Psoas muscle (tissue), 7 donors: ENCODE measurements at regions not wholly inside any gene's neighbourhood (a gene's known extent, or its start where the extent isn't known, plus 50 kb on each side); places are given as distances from the start of the nearest gene placed in this dataset.

ENCODE experiments used
- ATAC-seq, 4 donors: fragments of 200-7000 bp; cut with Tn5 transposase; one replicate each; pipeline ENCODE4 v1.9.1; 2020; ENCODE audit warnings: moderate library complexity in 3 of 4, mild to moderate bottlenecking in 2 of 4
- DNase-seq, 2 donors: peaks; one replicate each; pipeline ENCODE4 v3.0.0-alpha.2; 2020
- H3K27ac ChIP-seq: fragments of 200-600 bp; one replicate; pipeline ENCODE4 v1.8.0; 2022
- H3K27me3 ChIP-seq, 3 donors: fragments of 200-600 bp in 1 of 3; one replicate each; pipeline versions ENCODE4 v1.6.1 to v1.8.0; 2013 to 2022; ENCODE audit warnings: low read length in 2 of 3, mild to moderate bottlenecking in 2 of 3, moderate library complexity in 1 of 3; ENCODE audit not compliant: insufficient read depth in 3 of 3
- H3K36me3 ChIP-seq, 2 donors: fragments of 200-600 bp in 1 of 2; one replicate each; pipeline versions ENCODE4 v1.6.1 to v1.8.0; 2013 to 2022; ENCODE audit warnings: low read depth in 1 of 2, mild to moderate bottlenecking in 1 of 2, moderate library complexity in 1 of 2; ENCODE audit not compliant: insufficient read depth in 1 of 2
- H3K4me1 ChIP-seq: fragments of 200-600 bp; one replicate; pipeline ENCODE4 v1.8.0; 2022
- H3K4me3 ChIP-seq: fragments of 200-600 bp; one replicate; pipeline ENCODE4 v1.8.0; 2022; ENCODE audit warnings: mild to moderate bottlenecking
- H3K9me3 ChIP-seq: fragments of 200-600 bp; one replicate; pipeline ENCODE4 v1.8.0; 2022
- WGBS, 3 donors: extraction: QIAGEN DNeasy Blood & Tissue Kit; methylation state at CpG; one replicate each; pipeline versions ENCODE4 v1.1.6 to v1.1.7; 2013; 5-methylcytosine and 5-hydroxymethylcytosine counted together
- intact Hi-C, 2 donors: fragments of 100-400 bp; cut with DNase I; formaldehyde crosslinking; loops; one replicate each; pipeline versions ENCODE4 v1.11.0 to v1.14.2; 2022
- TF ChIP-seq, protein P1 (sequence below): fragments of 200-600 bp; IDR thresholded peaks from one replicate; pipeline ENCODE4 v1.8.0; 2022; ENCODE audit warnings: antibody characterized with exemption
- donor health status: healthy with polysubstance abuse.
- donor health status: DM: no; HTN: no; CAD: no; lungs with moderate emphysema.
- donor health status: Bipolar disorder and iron deficiency.
- donor health status: healthy.
- donor health status: DM: yes; HTN: yes; CAD: no.
- donor health status: DM: no; HTN: no; CAD: no.
- donor health status: DM: yes; HTN: yes; CAD: no.

DNA sequence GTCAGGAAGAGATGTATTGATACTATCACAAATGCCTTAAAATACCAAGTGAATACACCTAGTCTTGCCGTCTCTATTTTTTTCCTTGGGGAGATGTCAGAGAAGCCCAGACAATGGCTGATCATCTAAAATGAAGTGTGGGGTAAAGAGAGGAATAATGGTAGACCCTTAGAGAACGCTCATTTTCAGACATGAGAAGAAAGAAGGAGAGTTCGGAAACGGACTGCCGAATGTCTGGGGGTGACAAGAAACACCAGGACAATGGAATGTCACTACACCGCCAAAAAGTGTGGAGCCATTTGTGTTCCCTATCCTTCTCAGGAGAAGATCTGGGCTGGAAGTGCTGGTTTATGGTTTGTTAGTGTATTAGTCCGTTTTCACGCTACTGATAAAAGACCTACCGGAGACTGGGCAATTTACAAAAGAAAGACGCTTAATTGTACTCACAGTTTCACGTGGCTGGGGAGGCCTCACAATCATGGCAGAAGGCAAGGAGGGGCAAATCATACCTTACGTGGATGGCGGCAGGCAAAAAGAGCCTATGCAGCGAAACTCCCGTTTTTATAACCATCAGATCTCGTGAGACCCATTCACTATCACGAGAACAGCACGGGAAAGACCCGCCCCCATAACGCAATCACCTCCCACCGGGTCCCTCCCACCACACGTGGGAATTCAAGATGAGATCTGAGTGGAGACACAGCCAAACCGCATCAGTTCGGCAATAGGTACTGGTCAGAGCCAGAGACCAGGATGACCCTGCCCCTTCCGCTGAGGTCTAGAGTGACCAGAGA, 743.7 kb downstream of the GALR1 start:
- no peak for ATAC-seq
- H3K36me3 ChIP-seq: no peaks in the 10 kb centered on the region
- intact Hi-C loops: no loop called here
- no peak overlapping the region for H3K4me3 ChIP-seq
- 89 to 92% (median 90%) methylated on average over 24 to 25 of the region's 25 CpGs for WGBS, 3 donors
- TF ChIP-seq, protein P1, sequence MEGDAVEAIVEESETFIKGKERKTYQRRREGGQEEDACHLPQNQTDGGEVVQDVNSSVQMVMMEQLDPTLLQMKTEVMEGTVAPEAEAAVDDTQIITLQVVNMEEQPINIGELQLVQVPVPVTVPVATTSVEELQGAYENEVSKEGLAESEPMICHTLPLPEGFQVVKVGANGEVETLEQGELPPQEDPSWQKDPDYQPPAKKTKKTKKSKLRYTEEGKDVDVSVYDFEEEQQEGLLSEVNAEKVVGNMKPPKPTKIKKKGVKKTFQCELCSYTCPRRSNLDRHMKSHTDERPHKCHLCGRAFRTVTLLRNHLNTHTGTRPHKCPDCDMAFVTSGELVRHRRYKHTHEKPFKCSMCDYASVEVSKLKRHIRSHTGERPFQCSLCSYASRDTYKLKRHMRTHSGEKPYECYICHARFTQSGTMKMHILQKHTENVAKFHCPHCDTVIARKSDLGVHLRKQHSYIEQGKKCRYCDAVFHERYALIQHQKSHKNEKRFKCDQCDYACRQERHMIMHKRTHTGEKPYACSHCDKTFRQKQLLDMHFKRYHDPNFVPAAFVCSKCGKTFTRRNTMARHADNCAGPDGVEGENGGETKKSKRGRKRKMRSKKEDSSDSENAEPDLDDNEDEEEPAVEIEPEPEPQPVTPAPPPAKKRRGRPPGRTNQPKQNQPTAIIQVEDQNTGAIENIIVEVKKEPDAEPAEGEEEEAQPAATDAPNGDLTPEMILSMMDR: no peak
- DNase-seq: no peak
- H3K27me3 ChIP-seq: no peaks in the 10 kb centered on the region
- H3K4me1 ChIP-seq: no peaks in the 10 kb centered on the region
- no peaks in the 10 kb centered on the region for H3K9me3 ChIP-seq
- no peak overlapping the region for H3K27ac ChIP-seq

DNA sequence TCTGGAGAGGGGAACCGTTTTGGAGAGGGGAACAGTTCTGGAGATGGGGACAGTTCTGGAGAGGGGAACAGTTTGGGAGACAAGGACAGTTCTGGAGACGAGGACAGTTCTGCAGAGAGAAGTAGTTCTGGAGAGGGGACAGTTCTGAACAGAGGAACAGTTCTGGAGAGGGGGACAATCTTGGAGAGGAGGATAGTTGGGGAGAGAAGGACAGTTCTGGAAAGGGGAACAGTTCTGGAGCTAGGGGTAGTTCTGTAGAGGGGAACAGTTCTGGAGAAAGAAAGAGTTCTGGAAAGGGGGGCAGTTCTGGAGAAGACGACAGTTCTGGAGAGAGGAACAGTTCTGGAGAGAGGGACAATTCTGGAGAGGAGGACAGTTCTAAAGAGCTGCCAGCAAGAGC, 745.9 kb downstream of the GALR1 start:
- Histone ChIP-seq H3K27me3 (no peaks in the 10 kb centered on the region), H3K9me3 (peaks cover 3% of the 10 kb centered on the region), H3K4me1 (no peaks in the 10 kb centered on the region), H3K27ac (no peak overlapping the region), H3K36me3 (no peaks in the 10 kb centered on the region), H3K4me3 (no peak overlapping the region)
- TF ChIP-seq, protein P1: no peak
- ATAC-seq (no peak), DNase-seq (no peak)
- intact Hi-C loops: no loop called here
- WGBS, 3 donors: 64 to 78% (median 74%) methylated on average over 3 of the region's 3 CpGs

DNA sequence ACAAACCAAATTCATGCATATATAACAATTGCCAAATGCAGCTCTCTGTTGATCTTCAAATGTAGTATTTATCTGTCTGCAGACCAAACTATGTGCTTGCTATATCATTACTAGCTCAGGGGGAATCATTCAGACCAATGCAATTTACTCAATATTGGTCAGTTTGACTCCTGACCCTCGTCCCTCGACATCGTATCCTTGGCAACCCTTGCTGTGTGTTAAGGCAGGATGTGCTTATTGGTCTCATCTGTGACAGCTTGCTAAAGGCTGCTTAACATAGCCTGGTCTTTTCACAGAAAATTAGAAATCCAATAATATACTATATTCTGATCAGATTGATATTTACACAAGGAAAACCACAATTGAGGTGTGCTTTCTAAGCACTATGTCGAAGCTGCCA, 747.1 kb downstream of the GALR1 start:
- ATAC-seq: no peak
- H3K4me3 ChIP-seq: no peak overlapping the region
- DNase-seq: no peak
- H3K27ac ChIP-seq: no peak overlapping the region
- H3K4me1 ChIP-seq: no peaks in the 10 kb centered on the region
- TF ChIP-seq, protein P1: no peak
- peaks cover 6% of the 10 kb centered on the region for H3K9me3 ChIP-seq
- H3K36me3 ChIP-seq: no peaks in the 10 kb centered on the region
- intact Hi-C loops: no loop called here
- no peaks in the 10 kb centered on the region for H3K27me3 ChIP-seq
- WGBS, 3 donors: 66 to 70% (median 66%) methylated on average over 4 of the region's 4 CpGs

DNA sequence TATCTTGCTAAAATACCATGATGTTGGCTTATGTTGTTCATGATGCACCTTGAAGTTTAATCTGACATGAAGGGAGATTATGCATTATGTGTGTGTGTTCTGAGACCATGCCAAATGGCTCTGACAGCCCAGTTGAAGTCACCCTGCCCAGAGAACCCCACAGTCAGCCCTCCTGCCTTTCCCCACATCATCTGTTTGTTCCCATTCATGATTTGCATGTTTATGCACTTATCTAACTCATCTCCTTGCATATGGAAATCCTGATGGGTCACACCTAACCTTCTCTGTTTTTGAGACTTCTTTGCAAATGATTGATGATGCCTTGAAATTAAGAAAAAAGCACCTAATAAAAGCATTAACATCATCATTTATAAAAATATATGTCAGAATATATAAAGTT, 752.2 kb downstream of the GALR1 start:
- Histone ChIP-seq H3K36me3 (no peaks in the 10 kb centered on the region), H3K4me1 (no peaks in the 10 kb centered on the region), H3K27me3 (no peaks in the 10 kb centered on the region), H3K27ac (no peak overlapping the region), H3K4me3 (no peak overlapping the region), H3K9me3 (peaks cover 6% of the 10 kb centered on the region)
- DNase-seq (no peak), ATAC-seq (no peak)
- TF ChIP-seq, protein P1: no peak
- intact Hi-C loops: no loop called here
